ENCODE measurements at regions not wholly inside any gene's neighbourhood (a gene's known extent, or its start where the extent isn't known, plus 50 kb on each side); places are given as distances from the start of the nearest gene placed in this dataset.

GRCh38 chr14:30153717-30154116, 226.1 kb upstream of the PRKD1 start:
- H3K27ac Mint-ChIP-seq (ENCODE audit: low read depth, unreplicated experiment): no peak overlapping the region
- H3K4me3 Mint-ChIP-seq (ENCODE audit: unreplicated experiment): no peak overlapping the region
- DNase-seq (ENCODE audit: unreplicated experiment): no peak
- H3K9me3 Mint-ChIP-seq (ENCODE audit: unreplicated experiment): peaks cover 3% of the 10 kb centered on the region
- H3K4me1 Mint-ChIP-seq (ENCODE audit: insufficient read depth, unreplicated experiment): no peaks in the 10 kb centered on the region
- no peaks in the 10 kb centered on the region for H3K27me3 Mint-ChIP-seq (ENCODE audit: insufficient read depth, unreplicated experiment)
- intact Hi-C loops (cut with micrococcal nuclease): no loop called here
- POLR2A ChIA-PET: interaction anchor here (0.7 kb wide), 1 partner anchor 139 kb away, joined by 3 read pairs; no protein-coding TSS in a partner anchor
- CTCF ChIA-PET: interaction anchor here (0.6 to 1.3 kb wide), 6 partner anchors 10 to 1302 kb away, joined by 3 to 4 read pairs (median 3); no protein-coding TSS in a partner anchor
- no TSS peak for BruUV-seq (replicated peaks)
- TF ChIP-seq, protein P1, sequence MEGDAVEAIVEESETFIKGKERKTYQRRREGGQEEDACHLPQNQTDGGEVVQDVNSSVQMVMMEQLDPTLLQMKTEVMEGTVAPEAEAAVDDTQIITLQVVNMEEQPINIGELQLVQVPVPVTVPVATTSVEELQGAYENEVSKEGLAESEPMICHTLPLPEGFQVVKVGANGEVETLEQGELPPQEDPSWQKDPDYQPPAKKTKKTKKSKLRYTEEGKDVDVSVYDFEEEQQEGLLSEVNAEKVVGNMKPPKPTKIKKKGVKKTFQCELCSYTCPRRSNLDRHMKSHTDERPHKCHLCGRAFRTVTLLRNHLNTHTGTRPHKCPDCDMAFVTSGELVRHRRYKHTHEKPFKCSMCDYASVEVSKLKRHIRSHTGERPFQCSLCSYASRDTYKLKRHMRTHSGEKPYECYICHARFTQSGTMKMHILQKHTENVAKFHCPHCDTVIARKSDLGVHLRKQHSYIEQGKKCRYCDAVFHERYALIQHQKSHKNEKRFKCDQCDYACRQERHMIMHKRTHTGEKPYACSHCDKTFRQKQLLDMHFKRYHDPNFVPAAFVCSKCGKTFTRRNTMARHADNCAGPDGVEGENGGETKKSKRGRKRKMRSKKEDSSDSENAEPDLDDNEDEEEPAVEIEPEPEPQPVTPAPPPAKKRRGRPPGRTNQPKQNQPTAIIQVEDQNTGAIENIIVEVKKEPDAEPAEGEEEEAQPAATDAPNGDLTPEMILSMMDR (IDR thresholded peaks at IDR 0.05; ENCODE audit: unreplicated experiment): no peak
- H3K36me3 Mint-ChIP-seq (ENCODE audit: insufficient read depth, unreplicated experiment): no peaks in the 10 kb centered on the region

DNA sequence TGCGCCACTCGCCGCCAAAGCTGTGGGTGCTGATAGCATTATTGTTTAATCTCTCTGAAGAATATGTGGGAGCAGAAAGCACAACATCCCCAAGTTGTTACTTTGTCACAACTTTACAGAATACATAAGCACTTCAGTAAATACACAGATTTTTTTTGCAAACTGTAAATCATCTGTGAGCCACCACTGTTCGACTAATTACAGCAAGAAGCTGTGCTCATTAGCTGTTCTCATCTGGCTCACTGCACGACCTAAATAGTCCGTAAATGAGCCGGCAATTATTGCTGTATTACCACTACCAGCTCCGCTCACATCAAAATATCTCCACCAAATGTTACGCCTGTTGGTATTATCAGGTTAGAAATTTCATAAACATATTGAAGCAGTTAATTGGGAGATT, 228.9 kb upstream of the PRKD1 start:
- Mint-ChIP-seq H3K4me1 (ENCODE audit: insufficient read depth, unreplicated experiment) (no peaks in the 10 kb centered on the region), H3K27ac (ENCODE audit: low read depth, unreplicated experiment) (no peak overlapping the region), H3K36me3 (ENCODE audit: insufficient read depth, unreplicated experiment) (no peaks in the 10 kb centered on the region), H3K27me3 (ENCODE audit: insufficient read depth, unreplicated experiment) (no peaks in the 10 kb centered on the region), H3K4me3 (ENCODE audit: unreplicated experiment) (no peak overlapping the region), H3K9me3 (ENCODE audit: unreplicated experiment) (no peaks in the 10 kb centered on the region)
- POLR2A ChIA-PET: no interaction called here
- CTCF ChIA-PET: interaction anchor here (1.2 kb wide), 1 partner anchor 10 kb away, joined by 3 read pairs; no protein-coding TSS in a partner anchor
- intact Hi-C loops (cut with micrococcal nuclease): no loop called here
- TF ChIP-seq, protein P1 (IDR thresholded peaks at IDR 0.05; ENCODE audit: unreplicated experiment): no peak
- no TSS peak for BruUV-seq (replicated peaks)
- no peak for DNase-seq (ENCODE audit: unreplicated experiment)

DNA sequence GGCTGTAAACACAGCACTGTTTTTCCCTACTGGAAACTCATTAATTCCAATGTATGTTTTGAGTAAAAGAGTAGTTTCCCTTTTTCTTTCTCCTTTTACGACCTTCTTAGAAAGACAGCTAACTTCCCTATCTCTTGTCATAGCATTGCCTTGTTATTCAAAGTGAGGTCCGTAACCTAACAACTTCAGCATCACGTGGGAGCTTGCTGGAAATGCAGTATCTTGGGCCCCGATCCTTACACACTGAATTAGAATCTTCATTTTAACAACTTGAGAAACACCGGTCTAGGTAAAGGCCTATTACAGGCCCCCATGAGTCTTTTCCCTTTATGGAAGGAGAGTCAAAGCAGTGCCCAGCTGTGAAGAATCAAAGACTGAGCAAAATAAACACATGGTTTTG, 230.7 kb upstream of the PRKD1 start:
- CTCF ChIA-PET: no interaction called here
- POLR2A ChIA-PET: no interaction called here

DNA sequence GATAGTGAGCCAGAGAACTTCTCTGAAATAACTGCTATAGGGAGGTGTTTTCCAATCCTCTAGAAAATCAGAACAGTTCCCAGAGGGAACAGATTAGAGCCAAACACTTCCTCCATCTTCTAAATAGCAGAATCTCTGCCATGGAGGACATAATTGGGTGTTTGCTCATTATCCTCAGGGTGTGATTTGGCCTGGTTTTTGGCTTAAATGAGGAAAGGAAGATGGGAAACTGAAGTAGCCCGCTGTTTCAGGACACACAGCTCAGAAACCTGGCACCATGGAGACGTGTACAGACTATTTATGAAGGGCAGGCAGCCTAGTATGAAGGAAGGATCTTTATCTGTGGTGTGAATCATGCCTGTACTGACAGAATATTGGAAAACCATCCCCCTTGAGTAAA, 231.7 kb upstream of the PRKD1 start:
- Mint-ChIP-seq H3K4me1 (ENCODE audit: insufficient read depth, unreplicated experiment) (no peaks in the 10 kb centered on the region), H3K27ac (ENCODE audit: low read depth, unreplicated experiment) (no peak overlapping the region), H3K27me3 (ENCODE audit: insufficient read depth, unreplicated experiment) (no peaks in the 10 kb centered on the region), H3K9me3 (ENCODE audit: unreplicated experiment) (no peaks in the 10 kb centered on the region), H3K4me3 (ENCODE audit: unreplicated experiment) (no peak overlapping the region), H3K36me3 (ENCODE audit: insufficient read depth, unreplicated experiment) (no peaks in the 10 kb centered on the region)
- ChIA-PET POLR2A (no interaction called here), CTCF (interaction anchor here (0.6 kb wide), 1 partner anchor 33 kb away, joined by 3 read pairs; no protein-coding TSS in a partner anchor)
- BruUV-seq (replicated peaks): no TSS peak
- no peak for DNase-seq (ENCODE audit: unreplicated experiment)
- TF ChIP-seq, protein P1 (IDR thresholded peaks at IDR 0.05; ENCODE audit: unreplicated experiment): no peak
- intact Hi-C loops (cut with micrococcal nuclease): no loop called here

More for the DNA sequence above, 230.7 kb upstream of the PRKD1 start:
- Mint-ChIP-seq H3K27ac (ENCODE audit: low read depth, unreplicated experiment) (no peak overlapping the region), H3K27me3 (ENCODE audit: insufficient read depth, unreplicated experiment) (no peaks in the 10 kb centered on the region), H3K4me1 (ENCODE audit: insufficient read depth, unreplicated experiment) (no peaks in the 10 kb centered on the region), H3K4me3 (ENCODE audit: unreplicated experiment) (no peak overlapping the region), H3K9me3 (ENCODE audit: unreplicated experiment) (no peaks in the 10 kb centered on the region), H3K36me3 (ENCODE audit: insufficient read depth, unreplicated experiment) (no peaks in the 10 kb centered on the region)
- intact Hi-C loops (cut with micrococcal nuclease): no loop called here
- no peak for DNase-seq (ENCODE audit: unreplicated experiment)
- no TSS peak for BruUV-seq (replicated peaks)
- TF ChIP-seq, protein P1 (IDR thresholded peaks at IDR 0.05; ENCODE audit: unreplicated experiment): no peak
